Tibial artery (tissue), 4 donors: ENCODE measurements at regions not wholly inside any gene's neighbourhood (a gene's known extent, or its start where the extent isn't known, plus 50 kb on each side); places are given as distances from the start of the nearest gene placed in this dataset.

Experiments used
- DNase-seq, 2 donors: peaks; one replicate each; pipeline ENCODE4 v3.0.0-alpha.2; 2019
- H3K27ac ChIP-seq, 2 donors: fragments of 200-600 bp; sonication (generic) in 1 of 2; 1 replicate in 1 of 2; 2 replicates in 1 of 2; pipeline ENCODE4 v1.5.1; 2018 to 2019; ENCODE audit warnings: mild to moderate bottlenecking in 1 of 2
- H3K27me3 ChIP-seq, 2 donors: fragments of 200-600 bp; sonication (generic) in 1 of 2; one replicate each; pipeline versions ENCODE4 v1.5.1 to v1.6.0; 2016 to 2019
- H3K36me3 ChIP-seq, 3 donors: fragments of 200-600 bp; sonication (generic) in 2 of 3; one replicate each; pipeline ENCODE4 v1.5.1; 2016 to 2019; ENCODE audit warnings: mild to moderate bottlenecking in 2 of 3
- H3K4me1 ChIP-seq, 4 donors: fragments of 200-600 bp; sonication (generic) in 2 of 4; 1 replicate in 3 of 4; 2 replicates in 1 of 4; pipeline ENCODE4 v1.5.1; 2016 to 2019
- H3K4me3 ChIP-seq, 2 donors: fragments of 200-600 bp; sonication (generic) in 1 of 2; 1 replicate in 1 of 2; 2 replicates in 1 of 2; pipeline ENCODE4 v1.5.1; 2018 to 2019; ENCODE audit warnings: mild to moderate bottlenecking in 2 of 2
- H3K9me3 ChIP-seq, 3 donors: fragments of 200-600 bp; sonication (generic) in 1 of 3; one replicate each; pipeline ENCODE4 v1.5.1; 2016 to 2019
- intact Hi-C: fragments of 100-400 bp; cut with DNase I; formaldehyde crosslinking; loops from one replicate; pipeline ENCODE4 v1.15.0; 2023; ENCODE audit warnings: low total_unique reads
- TF ChIP-seq, protein P1 (sequence below), 2 experiments: fragments of 200-600 bp in 1 of 2; fragments of 450-650 bp in 1 of 2; IDR thresholded peaks; one replicate each; pipeline ENCODE4 v1.5.1; 2017 to 2019; ENCODE audit warnings: antibody characterized with exemption in 2 of 2, mild to moderate bottlenecking in 1 of 2, moderate library complexity in 1 of 2

DNA sequence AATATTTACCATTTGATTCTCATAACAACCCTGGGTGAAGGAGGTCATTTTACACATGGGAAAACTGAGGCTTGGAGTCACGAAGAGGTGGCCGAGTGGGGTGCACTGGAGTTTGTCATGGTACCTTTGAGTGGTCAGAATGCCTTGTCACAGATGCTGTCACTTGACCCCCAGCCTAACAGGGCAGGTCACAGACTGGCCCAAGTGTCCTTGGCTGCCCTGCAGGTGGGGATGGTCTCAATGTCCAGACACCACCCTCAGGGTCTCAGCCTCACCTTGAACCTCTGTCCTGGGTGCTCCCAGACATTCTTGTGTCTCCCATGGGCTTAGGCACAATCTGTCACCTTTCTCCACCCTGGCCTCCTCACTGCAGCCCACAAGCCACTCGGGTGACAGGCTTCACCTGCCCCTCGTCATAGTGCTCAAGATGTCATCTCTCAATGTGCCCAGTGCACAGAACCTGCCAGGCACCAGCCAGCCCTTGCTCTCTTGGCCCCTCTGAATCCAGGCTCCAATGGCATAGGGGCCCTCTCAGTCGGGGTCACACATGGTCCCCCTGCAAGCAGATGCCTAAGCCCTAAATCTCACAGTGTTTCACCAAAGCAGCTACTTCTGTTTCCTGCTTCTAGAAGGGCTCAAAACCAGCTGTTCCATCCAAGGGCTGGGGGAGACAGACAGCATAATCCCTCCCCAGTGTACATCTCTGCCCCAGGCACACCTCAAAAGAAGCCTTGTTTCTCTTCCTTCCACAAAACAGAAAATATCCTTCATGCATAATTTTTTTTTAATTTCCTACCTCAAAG, 76.8 kb upstream of the NANOS1 start:
- Histone ChIP-seq H3K36me3 (no peaks in the 10 kb centered on the region), H3K4me1 (peaks cover 0 to 18% (median 6%) of the 10 kb centered on the region in 4 donors), H3K9me3 (no peaks in the 10 kb centered on the region), H3K27ac (no peak overlapping the region), H3K4me3 (no peak overlapping the region), H3K27me3 (no peaks in the 10 kb centered on the region)
- TF ChIP-seq, protein P1, sequence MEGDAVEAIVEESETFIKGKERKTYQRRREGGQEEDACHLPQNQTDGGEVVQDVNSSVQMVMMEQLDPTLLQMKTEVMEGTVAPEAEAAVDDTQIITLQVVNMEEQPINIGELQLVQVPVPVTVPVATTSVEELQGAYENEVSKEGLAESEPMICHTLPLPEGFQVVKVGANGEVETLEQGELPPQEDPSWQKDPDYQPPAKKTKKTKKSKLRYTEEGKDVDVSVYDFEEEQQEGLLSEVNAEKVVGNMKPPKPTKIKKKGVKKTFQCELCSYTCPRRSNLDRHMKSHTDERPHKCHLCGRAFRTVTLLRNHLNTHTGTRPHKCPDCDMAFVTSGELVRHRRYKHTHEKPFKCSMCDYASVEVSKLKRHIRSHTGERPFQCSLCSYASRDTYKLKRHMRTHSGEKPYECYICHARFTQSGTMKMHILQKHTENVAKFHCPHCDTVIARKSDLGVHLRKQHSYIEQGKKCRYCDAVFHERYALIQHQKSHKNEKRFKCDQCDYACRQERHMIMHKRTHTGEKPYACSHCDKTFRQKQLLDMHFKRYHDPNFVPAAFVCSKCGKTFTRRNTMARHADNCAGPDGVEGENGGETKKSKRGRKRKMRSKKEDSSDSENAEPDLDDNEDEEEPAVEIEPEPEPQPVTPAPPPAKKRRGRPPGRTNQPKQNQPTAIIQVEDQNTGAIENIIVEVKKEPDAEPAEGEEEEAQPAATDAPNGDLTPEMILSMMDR (IDR thresholded peaks at IDR 0.05): no peak
- no peak for DNase-seq
- intact Hi-C loops: no loop called here

DNA sequence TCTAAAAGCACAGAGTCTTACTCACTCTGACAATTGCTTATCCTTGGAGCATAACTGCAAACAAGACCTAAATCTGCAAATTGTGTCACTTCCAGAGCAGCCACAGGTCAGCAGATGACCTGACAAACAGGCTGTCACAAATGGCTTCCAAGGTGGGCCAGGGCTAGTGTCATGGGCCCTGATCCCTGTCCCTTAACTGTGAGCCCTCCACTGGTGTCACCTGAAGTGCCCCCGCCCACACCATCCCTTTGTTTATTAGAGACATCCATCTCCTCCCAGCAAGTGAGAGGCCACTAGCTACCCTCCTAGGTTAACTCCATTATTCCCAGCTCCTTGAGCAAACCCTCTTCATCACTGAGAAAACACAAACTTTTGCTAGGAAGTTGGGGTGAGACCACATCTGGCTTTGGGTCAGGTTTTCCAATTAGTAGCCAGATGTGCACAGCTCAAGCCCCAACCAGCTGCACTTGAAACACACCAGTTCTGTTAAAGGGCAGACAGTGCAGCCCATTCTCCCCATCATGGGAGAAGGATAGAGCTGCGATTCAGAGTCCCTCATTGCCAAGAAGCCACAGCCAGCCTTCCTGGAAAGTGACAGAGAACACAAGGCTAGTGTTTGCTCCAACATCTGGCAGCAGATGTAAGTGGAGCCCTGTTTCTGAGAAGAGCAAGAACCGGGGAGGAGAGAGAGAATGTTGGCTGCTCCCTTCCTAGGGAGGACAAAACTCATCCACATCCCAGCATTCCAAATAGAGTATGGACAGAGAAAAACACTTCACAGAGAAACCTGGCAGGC, 75.7 kb upstream of the NANOS1 start:
- intact Hi-C loops: no loop called here
- Histone ChIP-seq H3K4me1 (peaks cover 0 to 25% (median 10%) of the 10 kb centered on the region in 4 donors), H3K9me3 (no peaks in the 10 kb centered on the region), H3K4me3 (no peak overlapping the region), H3K36me3 (no peaks in the 10 kb centered on the region), H3K27me3 (no peaks in the 10 kb centered on the region), H3K27ac (no peak overlapping the region)
- TF ChIP-seq, protein P1 (IDR thresholded peaks at IDR 0.05): no peak
- DNase-seq: no peak

DNA sequence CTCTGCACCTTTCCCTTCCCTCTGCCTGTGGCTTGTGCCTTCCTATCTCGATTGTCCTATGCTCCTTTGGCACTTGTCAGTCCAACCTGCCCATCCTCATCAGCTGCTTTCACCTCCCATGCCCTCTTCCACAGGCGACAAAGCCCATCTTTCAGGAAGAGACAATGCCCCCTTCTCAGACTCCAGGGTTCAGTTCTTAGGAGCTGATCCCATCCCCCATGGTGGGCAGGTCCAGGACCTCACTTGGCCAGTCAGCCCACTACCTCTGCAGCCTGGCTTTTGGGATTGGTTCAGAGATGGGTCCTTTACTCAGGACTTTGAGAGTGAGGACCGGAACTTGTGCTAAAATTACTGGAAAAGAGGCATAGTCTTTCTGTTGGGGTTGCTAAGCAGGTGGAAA, 74.0 kb upstream of the NANOS1 start:
- DNase-seq: no peak
- TF ChIP-seq, protein P1 (IDR thresholded peaks at IDR 0.05): no peak
- Histone ChIP-seq H3K27ac (no peak overlapping the region), H3K4me1 (peaks cover 0 to 42% (median 26%) of the 10 kb centered on the region in 4 donors), H3K4me3 (no peak overlapping the region), H3K27me3 (no peaks in the 10 kb centered on the region), H3K9me3 (no peaks in the 10 kb centered on the region), H3K36me3 (no peaks in the 10 kb centered on the region)
- intact Hi-C loops: no loop called here

DNA sequence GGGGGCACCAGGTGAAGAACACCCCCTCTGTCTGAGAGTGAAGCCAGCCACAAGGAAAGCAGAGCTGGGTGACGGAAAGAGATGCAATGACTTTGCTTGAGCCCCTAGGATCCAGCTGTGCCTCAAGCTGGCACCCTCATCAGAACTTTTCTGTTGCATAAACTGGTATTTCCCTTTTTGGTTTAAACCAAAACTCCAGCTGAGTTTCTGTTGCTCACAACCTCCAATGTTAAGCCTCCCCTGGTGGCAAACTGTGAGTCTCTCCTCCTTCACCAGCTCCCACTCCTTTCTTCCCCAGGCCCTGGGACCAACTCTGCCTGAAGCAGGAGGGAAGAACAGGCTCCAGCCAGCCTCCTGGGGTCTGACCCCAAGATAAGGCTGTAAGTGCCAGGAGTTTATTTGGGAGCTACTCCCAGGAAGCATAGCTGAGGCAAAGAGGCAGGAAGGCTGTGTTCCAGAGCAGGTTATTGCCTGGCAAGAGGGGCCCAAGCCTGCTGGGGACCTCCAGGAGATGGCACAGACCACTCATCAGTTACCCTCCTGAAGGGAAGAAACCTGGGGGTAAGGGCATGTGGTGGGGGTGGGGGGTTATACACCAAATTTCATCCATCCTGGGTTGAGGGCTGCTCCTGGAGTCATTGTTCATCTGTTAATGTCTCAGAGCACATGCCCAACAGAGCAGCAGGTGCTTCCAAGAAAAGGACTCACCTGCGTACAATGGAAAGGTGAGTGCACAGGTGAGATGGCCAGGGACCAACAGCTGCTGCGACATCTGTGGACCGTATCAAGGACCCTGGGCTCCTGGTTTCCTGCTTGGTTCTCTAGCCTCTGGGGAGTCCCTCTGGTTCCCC, 73.3 kb upstream of the NANOS1 start:
- peaks cover 0 to 42% (median 27%) of the 10 kb centered on the region in 4 donors for H3K4me1 ChIP-seq
- DNase-seq: no peak
- TF ChIP-seq, protein P1 (IDR thresholded peaks at IDR 0.05): no peak
- H3K9me3 ChIP-seq: no peaks in the 10 kb centered on the region
- no peaks in the 10 kb centered on the region for H3K27me3 ChIP-seq
- intact Hi-C loops: no loop called here
- H3K4me3 ChIP-seq: no peak overlapping the region
- no peak overlapping the region for H3K27ac ChIP-seq
- no peaks in the 10 kb centered on the region for H3K36me3 ChIP-seq

DNA sequence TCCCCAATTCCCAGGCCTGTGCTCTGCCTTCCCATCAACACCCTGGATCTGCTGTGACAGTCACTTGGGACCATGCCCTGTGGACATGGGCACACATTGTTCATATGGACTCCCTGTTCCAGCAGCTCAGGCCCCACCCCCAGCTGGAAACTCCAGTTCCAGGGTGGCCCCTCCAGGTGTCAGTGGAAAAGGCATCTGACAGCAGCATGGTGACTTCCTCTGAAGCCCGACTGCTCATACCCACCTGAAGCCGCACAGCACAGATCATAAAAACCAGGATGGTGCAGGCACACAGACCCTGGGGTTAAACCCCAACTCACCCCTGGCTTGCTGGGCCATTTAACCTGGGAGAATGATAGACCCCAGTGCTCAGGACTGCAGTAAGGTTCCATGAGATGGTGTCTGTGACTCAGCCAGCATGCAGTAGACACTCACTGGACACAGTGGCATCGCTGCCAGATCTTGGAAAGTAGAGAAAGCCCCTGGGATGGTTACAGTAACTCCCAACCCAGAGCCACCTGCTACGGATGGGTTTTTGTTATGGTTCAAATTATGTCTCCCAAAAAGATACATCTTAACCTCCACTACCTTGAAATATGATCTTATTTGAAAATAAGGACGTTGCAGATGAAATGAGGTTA, 72.6 kb upstream of the NANOS1 start:
- no peaks in the 10 kb centered on the region for H3K27me3 ChIP-seq
- no peaks in the 10 kb centered on the region for H3K36me3 ChIP-seq
- intact Hi-C loops: no loop called here
- DNase-seq: no peak
- no peaks in the 10 kb centered on the region for H3K9me3 ChIP-seq
- H3K27ac ChIP-seq: no peak overlapping the region
- no peak overlapping the region for H3K4me3 ChIP-seq
- peaks cover 0 to 42% (median 27%) of the 10 kb centered on the region in 4 donors for H3K4me1 ChIP-seq
- TF ChIP-seq, protein P1 (IDR thresholded peaks at IDR 0.05): no peak
